ENCODE measurements at regions not wholly inside any gene's neighbourhood (a gene's known extent, or its start where the extent isn't known, plus 50 kb on each side); places are given as distances from the start of the nearest gene placed in this dataset.

DNA sequence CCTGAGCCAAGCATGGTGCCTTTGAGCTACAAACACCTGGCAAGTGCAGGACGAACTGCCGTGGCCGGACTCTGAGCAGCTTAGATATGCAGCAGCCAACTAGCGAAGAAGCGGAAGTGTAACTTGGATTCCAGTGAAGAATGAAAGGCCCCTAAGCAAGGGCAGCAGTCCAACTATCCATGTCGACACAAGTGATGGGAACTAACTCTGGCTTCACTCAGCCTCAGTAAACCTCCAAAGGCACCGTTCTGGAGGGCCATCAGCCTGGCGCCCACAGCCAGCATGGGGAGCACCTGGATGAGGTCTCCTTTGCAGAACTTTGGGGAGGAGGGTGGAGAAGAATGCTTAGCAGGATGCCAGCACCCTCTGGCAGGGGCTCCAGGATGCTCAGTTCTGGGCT lies 78.4 kb upstream of the MLN start:
- TF ChIP-seq, protein P1, sequence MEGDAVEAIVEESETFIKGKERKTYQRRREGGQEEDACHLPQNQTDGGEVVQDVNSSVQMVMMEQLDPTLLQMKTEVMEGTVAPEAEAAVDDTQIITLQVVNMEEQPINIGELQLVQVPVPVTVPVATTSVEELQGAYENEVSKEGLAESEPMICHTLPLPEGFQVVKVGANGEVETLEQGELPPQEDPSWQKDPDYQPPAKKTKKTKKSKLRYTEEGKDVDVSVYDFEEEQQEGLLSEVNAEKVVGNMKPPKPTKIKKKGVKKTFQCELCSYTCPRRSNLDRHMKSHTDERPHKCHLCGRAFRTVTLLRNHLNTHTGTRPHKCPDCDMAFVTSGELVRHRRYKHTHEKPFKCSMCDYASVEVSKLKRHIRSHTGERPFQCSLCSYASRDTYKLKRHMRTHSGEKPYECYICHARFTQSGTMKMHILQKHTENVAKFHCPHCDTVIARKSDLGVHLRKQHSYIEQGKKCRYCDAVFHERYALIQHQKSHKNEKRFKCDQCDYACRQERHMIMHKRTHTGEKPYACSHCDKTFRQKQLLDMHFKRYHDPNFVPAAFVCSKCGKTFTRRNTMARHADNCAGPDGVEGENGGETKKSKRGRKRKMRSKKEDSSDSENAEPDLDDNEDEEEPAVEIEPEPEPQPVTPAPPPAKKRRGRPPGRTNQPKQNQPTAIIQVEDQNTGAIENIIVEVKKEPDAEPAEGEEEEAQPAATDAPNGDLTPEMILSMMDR (conservative IDR thresholded peaks at IDR 0.05): no peak

DNA sequence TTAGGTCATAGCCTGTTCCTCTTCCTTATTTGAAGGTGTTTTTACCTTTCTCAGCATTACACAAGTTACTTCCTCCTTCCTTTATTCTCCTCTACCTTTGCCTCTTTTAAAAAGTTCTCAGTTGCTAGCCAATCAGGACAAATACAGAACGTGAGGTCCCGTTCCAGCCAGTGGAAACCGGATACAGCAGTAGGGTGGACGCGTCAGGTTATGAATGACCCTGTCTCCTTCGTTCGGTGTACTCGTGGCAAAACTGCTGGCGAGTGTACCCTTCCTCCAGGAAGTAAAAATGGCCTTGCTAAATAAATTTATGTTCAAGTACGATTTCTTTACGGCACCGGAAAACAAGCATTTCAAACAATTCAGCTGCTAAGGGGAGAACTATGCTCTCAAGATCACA lies 77.0 kb upstream of the MLN start:
- TF ChIP-seq, protein P1 (conservative IDR thresholded peaks at IDR 0.05): no peak
- no peak overlapping the region for H3K27ac ChIP-seq

More for the DNA sequence above, 78.4 kb upstream of the MLN start:
- no peak overlapping the region for H3K27ac ChIP-seq

DNA sequence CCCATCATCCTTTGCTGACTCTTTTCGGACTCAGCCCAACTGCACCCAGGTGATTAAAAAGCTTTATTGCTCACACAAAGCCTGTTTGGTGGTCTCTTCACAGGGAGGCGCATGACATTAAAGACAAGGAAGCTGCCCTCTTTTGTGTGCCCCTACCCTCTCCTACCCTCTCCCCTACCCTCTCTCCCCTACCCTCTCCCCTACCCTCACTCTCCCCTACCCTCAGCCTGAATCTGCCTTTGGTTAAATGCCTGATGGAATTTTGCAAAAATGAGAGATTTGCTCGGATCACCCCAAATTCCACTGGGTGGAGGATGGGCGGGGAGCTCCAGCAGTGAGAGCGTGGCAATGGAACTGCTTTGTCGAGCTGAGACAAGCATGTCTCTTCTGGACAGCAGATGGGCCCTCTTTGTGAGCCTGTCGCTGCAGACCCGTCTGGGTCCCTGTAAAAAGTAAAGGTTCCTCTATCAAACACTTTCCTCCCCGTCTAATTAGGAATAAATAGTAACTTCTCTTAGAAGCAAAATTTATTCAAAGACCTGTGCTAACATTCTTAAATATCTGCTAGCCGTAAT lies 76.4 kb upstream of the MLN start:
- TF ChIP-seq, protein P1 (conservative IDR thresholded peaks at IDR 0.05): no peak
- H3K27ac ChIP-seq: no peak overlapping the region

DNA sequence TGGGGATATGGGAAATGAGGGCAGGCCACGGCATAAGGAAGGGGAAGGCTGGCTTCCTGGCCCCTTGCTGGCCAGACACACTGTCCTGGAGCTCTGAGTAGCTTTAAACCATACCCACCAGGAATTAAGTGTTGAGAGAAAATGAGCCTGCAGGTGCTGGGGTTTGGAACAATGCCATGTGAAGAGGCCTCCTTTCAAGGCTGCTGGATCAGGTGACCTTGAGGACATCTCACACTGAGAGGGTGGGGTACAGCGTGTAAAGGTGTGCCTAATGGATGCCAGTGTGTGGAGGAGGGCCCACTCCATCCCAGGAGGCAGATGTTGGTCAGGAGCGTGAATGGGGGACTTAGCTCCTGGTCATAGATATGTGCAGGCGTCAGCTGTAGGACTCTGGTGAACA lies 74.8 kb upstream of the MLN start:
- no peak overlapping the region for H3K27ac ChIP-seq
- TF ChIP-seq, protein P1 (conservative IDR thresholded peaks at IDR 0.05): no peak

DNA sequence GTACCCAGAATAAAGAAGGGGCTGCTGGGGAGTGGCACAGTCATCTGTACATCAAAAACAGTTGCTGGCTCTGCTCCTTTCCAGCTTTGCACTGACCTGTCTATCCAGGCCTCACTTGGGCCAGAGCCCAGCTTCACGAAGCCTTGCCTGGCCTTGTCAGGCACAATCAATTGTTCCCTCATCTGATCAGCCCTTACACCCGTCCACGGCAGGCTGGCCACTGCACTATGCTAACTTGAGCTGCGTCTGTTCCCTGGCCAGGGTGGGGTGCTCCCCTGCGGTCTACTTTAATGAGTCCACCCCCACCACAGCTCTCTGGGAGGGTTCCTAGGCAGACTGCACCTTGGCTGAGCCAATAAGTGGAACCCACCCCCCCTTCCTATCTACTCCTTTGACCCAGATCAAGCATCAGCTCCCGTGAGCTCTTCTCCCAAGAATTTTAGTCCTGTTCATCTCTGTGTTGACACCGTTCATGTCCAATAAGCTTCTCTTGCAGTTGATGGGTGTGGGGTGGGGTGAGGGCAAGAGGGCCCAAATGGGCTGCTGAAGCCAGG lies 74.3 kb upstream of the MLN start:
- TF ChIP-seq, protein P1 (conservative IDR thresholded peaks at IDR 0.05): no peak

DNA sequence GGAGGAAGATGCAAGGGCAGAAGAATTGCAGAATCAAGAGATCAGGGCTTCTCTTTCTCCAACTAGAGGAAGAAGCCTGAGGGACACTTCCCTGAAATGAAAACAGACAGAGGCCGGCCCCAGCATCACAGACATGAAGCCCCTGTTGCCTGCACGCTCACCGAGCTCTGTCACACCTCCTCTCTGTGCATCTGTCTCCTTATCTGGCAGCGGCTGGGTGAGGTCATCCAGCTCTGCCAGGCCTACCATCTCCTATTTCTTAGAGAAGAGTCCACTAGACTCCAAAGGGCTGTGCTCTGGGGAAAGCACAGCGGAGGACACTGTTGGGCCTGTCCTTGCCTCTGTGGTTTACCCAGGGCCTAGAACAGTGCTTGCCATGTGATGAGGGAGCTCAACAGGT lies 71.9 kb upstream of the MLN start:
- no peak overlapping the region for H3K27ac ChIP-seq

More for the DNA sequence above, 74.3 kb upstream of the MLN start:
- no peak overlapping the region for H3K27ac ChIP-seq

DNA sequence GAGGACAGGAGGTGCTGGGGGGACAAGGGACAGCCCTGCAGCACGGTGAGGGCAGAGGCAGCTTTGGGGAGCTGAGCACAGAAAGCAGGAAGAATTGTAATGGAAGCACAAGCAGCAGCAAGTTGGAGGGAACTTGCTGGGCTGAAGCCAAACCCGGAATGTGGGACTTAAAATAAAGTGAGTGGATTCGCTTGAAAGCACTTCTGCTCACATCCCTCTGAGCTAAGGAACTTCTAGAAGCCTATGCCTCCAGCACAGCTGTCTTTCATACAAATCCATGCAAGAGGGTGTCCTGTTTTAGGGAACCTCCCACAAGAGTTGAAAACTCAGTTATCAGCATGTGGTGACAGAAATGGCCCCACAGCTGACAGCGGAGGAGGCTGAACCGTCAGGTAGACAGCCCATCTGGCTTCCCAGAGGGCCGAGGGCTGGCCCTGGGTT lies 71.4 kb upstream of the MLN start:
- no peak overlapping the region for H3K27ac ChIP-seq
- TF ChIP-seq, protein P1 (conservative IDR thresholded peaks at IDR 0.05): no peak

More for the DNA sequence above, 71.9 kb upstream of the MLN start:
- TF ChIP-seq, protein P1 (conservative IDR thresholded peaks at IDR 0.05): no peak
